ENCODE measurements at regions not wholly inside any gene's neighbourhood (a gene's known extent, or its start where the extent isn't known, plus 50 kb on each side); places are given as distances from the start of the nearest gene placed in this dataset.

- 7% methylated on average over 4 of the region's 4 CpGs for whole genome bisulfite sequencing (ENCODE audit: insufficient coverage, insufficient replicate concordance, low lambda C conversion rate, missing lambda C conversion rate)
- ChIA-PET CTCF (no interaction called here), RAD21 (ENCODE audit: unreplicated experiment) (no interaction called here), SMC1A (ENCODE audit: uncharacterized antibody, unreplicated experiment) (no interaction called here), POLR2A (no interaction called here)
- Histone ChIP-seq H2AFZ (ENCODE audit: control insufficient read depth, low read depth, low read length) (no peak overlapping the region), H3K79me2 (ENCODE audit: control insufficient read depth, insufficient read depth, low read length) (no peaks in the 10 kb centered on the region), H3K4me2 (ENCODE audit: control insufficient read depth, insufficient read depth) (no peak overlapping the region), H3K4me1 (ENCODE audit: control insufficient read depth, insufficient read depth, low read length) (no peaks in the 10 kb centered on the region), H3K4me3 (no peak overlapping the region), H3K9ac (ENCODE audit: control insufficient read depth, insufficient read depth, low read length) (no peak overlapping the region), H3K36me3 (ENCODE audit: control insufficient read depth in 2 of 2, insufficient read depth in 2 of 2, low read length in 1 of 2) (no peaks in the 10 kb centered on the region), H4K20me1 (ENCODE audit: control insufficient read depth, insufficient read depth) (no peaks in the 10 kb centered on the region), H3K9me3 (replicated peaks; ENCODE audit: control insufficient read depth, insufficient read depth, low read length) (no peaks in the 10 kb centered on the region), H3K27me3 (replicated peaks in 1 of 2; ENCODE audit: control insufficient read depth in 2 of 2, insufficient read depth in 2 of 2, low read length in 1 of 2) (no peaks in the 10 kb centered on the region), H3K27ac (ENCODE audit: control insufficient read depth, insufficient read depth) (no peak overlapping the region)
- in situ Hi-C loops (cut with MboI), result no loop called here
- TF ChIP-seq NR2C2 (IDR thresholded peaks at IDR 0.05; ENCODE audit: borderline replicate concordance, control insufficient read depth, insufficient read length, low read depth), result no peak
- TF ChIP-seq EZH2 (IDR thresholded peaks at IDR 0.05; ENCODE audit: borderline replicate concordance, control insufficient read depth, low read depth, low read length), result no peak
- no peak for TF ChIP-seq NR2C1 (IDR thresholded peaks at IDR 0.05)
- no peak for TF ChIP-seq ZBTB40 (IDR thresholded peaks at IDR 0.05; ENCODE audit: borderline replicate concordance)
- no peak for TF ChIP-seq KDM1A (IDR thresholded peaks at IDR 0.05; ENCODE audit: borderline replicate concordance)
- no peak for TF ChIP-seq NRF1 (conservative IDR thresholded peaks at IDR 0.05; ENCODE audit: low read depth, low read length)
- DNase-seq (ENCODE audit: low read depth, low spot score) (no peak), FAIRE-seq (no peak), ATAC-seq (no peak)
- BruUV-seq (replicated peaks), result no TSS peak
- intact Hi-C loops (cut with micrococcal nuclease; ENCODE audit: unreplicated experiment), result no loop called here
Observed at GRCh38 chr9:80995759-80996158, 693.6 kb downstream of the TLE1 start.

All from GM12878 (cell line).